ENCODE measurements at regions not wholly inside any gene's neighbourhood (a gene's known extent, or its start where the extent isn't known, plus 50 kb on each side); places are given as distances from the start of the nearest gene placed in this dataset.

DNA sequence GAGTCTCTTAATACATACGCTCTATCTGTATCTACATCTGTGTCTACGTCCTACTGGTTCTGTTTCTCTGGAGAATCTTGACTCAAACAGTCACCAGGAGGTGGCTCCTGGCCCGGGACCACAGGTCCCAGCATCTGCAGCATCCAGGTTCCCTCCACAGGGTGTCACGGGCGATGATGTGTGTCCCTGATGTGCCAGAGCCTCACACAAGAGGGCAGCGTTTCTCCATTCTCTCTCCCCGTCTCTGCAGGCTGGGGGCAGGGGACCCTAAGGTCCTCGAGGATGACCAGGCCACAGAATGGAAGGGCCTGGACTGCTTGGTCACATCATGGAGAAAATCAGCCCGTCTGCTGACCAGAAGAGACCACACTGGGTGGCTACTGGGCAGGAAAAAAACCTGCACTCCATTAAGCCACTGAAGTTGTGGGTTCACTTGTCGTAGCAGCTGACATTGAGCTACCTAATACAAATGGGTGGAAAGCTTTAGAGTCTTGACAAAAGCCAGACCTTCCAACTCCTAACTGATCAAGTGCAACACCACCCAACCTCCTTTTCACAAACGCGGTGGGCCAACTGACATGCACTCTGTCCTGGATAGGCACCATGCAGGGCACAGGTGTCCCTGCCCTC, 392.5 kb downstream of the CTTN start:
- peak; percentile 54 to 80 for TF ChIP-seq CTCF (conservative IDR thresholded peaks at IDR 0.05; ENCODE audit: low read depth in 2 of 2)
- no peak for TF ChIP-seq POLR2AphosphoS5 (IDR thresholded peaks at IDR 0.05; ENCODE audit: low read depth)
- no peak for TF ChIP-seq EZH2phosphoT487 (IDR thresholded peaks at IDR 0.05; ENCODE audit: unreplicated experiment)
- no peak for TF ChIP-seq EZH2 (IDR thresholded peaks at IDR 0.05; ENCODE audit: low read depth, unreplicated experiment)
- TF ChIP-seq, protein P1, sequence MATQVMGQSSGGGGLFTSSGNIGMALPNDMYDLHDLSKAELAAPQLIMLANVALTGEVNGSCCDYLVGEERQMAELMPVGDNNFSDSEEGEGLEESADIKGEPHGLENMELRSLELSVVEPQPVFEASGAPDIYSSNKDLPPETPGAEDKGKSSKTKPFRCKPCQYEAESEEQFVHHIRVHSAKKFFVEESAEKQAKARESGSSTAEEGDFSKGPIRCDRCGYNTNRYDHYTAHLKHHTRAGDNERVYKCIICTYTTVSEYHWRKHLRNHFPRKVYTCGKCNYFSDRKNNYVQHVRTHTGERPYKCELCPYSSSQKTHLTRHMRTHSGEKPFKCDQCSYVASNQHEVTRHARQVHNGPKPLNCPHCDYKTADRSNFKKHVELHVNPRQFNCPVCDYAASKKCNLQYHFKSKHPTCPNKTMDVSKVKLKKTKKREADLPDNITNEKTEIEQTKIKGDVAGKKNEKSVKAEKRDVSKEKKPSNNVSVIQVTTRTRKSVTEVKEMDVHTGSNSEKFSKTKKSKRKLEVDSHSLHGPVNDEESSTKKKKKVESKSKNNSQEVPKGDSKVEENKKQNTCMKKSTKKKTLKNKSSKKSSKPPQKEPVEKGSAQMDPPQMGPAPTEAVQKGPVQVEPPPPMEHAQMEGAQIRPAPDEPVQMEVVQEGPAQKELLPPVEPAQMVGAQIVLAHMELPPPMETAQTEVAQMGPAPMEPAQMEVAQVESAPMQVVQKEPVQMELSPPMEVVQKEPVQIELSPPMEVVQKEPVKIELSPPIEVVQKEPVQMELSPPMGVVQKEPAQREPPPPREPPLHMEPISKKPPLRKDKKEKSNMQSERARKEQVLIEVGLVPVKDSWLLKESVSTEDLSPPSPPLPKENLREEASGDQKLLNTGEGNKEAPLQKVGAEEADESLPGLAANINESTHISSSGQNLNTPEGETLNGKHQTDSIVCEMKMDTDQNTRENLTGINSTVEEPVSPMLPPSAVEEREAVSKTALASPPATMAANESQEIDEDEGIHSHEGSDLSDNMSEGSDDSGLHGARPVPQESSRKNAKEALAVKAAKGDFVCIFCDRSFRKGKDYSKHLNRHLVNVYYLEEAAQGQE (IDR thresholded peaks at IDR 0.05; ENCODE audit: unreplicated experiment): no peak
- TF ChIP-seq ZNF462 (CRISPR knock-in tag; IDR thresholded peaks at IDR 0.05): no peak
- TF ChIP-seq STAT1 (IDR thresholded peaks at IDR 0.05; ENCODE audit: unreplicated experiment): no peak
- TF ChIP-seq ETS1 (IDR thresholded peaks at IDR 0.05): no peak
- TF ChIP-seq JUNB (IDR thresholded peaks at IDR 0.05; ENCODE audit: unreplicated experiment): no peak

Data from GM23338 (cell line).